NCI-H524 treated with DMSO at 0.1 percent for 48 hours (cell line): ENCODE measurements at regions not wholly inside any gene's neighbourhood (a gene's known extent, or its start where the extent isn't known, plus 50 kb on each side); places are given as distances from the start of the nearest gene placed in this dataset.

ENCODE experiments used
- DNase-seq: peaks from one replicate; lab custom pipeline; 2025; lab: John Stamatoyannopoulos, UW

DNA sequence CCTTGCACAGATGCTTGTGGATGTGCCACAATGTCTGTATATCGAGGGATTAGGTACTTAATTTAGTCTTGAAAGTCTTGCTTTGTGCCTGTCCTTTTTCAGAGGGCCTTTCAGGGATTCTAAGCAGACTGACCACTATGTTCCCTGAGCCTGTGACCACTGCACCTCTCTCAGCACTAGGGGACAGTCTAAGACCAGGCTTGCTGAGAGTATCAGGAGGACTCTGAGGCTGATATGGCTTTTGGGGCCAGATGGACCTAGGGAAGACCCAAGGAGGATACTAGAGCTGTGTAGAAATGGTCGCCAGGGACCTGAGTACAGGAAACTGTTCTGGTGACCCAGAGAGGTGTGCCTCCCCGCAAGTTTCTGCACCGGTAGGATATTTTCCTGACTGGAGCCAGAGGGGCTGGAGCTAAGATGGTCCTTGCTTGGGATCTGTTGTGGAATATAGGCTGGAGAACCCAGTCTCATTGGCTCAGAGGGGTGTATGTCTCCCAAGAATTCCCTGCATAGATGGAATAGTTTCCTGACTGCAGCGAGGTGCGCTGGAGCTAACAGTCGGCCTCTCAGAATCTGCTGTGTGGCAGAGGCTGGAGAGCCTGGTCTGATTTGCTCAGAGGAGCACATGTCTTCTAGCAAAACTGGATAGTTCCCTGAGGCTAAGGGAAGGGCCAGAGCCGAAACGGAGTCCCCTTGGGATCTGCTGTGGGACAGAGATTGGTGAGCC lies 213.2 kb upstream of the DCBLD2 start:
- DNase-seq, result no peak

GRCh38 chr3:99111235-99111634 lies 209.7 kb upstream of the DCBLD2 start:
- DNase-seq, result no peak

GRCh38 chr3:99110401-99110800 lies 208.9 kb upstream of the DCBLD2 start:
- DNase-seq, result no peak

DNA sequence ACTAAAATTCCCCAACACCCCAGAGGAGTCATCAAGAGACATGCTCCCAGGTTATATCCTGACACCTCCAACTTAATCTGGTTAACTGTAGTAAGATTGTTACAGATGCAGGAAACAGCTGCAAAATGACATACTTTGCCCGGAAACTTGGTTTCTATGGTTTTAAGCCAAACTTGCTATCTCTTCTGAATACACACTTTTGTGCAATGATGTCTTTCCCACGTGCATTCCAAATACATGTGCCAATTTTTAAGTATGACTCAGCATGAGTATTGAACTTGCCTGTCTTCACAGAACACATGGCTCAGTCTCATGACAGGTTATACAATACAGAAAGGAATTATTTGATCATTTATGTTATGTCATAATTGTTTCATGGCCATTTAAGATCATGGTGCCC lies 207.0 kb upstream of the DCBLD2 start:
- no peak for DNase-seq

GRCh38 chr3:99094606-99095005 lies 193.1 kb upstream of the DCBLD2 start:
- no peak for DNase-seq

GRCh38 chr3:99087277-99087676 lies 185.8 kb upstream of the DCBLD2 start:
- no peak for DNase-seq

DNA sequence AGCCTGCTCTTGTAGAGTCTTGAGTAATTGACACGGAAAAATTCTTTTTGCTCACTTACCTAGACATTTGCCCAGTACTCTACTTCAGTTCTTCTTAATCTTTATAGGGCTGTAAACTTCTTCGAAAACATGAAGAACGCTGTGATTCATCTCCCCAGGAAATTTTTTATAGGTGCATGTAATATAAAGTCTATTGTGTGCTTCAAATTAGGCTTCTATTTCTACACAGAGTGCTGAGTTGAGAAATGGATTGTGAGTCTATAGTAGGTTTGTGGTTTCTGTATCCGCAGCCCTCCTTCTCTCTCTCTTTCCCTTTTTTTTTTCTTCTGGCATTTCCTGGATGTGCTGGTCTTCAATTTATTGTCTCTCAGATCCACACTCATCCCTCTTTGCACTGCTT lies 183.3 kb upstream of the DCBLD2 start:
- no peak for DNase-seq

GRCh38 chr3:99084156-99084555 lies 182.7 kb upstream of the DCBLD2 start:
- no peak for DNase-seq

DNA sequence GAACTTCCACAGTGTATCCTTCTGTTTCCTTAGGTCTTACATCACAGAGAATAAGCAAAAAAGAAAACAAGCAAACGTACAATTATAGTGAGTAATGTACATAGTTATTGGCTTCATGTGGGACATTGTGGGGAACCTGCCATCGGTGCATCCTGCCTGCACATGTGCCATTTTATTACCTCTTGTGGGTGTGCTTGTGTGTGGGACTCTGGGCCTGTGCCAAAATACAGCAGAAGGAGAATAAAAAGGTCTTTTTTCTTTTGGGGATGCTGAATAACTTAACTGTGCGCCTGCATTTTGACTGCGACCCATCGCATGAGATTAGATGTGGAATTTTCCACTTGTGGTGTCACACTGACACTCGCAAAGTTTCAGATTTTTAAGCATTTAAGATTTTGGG lies 169.6 kb upstream of the DCBLD2 start:
- DNase-seq, result no peak

- no peak for DNase-seq
Measured at GRCh38 chr3:99069973-99070372, 168.5 kb upstream of the DCBLD2 start.

- DNase-seq, result no peak
Measured at GRCh38 chr3:99066863-99067262, 165.4 kb upstream of the DCBLD2 start.

- DNase-seq, result no peak
Measured at GRCh38 chr3:99049164-99049563, 147.7 kb upstream of the DCBLD2 start.

GRCh38 chr3:99041747-99042146 lies 140.3 kb upstream of the DCBLD2 start:
- DNase-seq, result no peak

GRCh38 chr3:99031778-99032177 lies 130.3 kb upstream of the DCBLD2 start:
- DNase-seq, result no peak

DNA sequence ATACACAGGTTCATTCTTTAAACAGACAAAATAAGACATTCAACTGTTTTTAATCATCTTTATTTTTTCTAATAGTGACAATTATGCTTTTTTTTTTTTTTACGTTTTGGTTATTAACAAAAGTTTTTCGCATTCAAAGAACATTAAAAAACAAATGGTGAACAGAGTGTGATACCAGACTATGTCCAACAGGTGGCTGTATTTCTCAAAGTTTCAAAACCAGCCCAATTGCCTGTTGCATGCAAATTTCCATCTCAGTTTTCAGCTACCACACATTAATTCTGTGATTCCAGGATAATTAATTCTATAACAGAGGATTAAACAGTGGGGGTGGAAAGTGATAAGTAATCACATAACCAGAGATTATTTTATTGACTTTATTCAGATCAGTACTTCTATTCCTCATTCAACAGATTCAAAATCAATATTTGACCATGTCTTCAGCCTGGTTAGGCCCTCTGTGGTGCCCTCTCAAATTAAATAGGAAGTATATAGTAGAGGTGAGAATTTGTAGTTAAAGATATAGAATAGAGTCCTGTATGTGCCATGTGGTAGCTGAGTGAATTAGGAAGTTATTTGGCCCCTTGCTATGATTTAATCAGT lies 122.2 kb upstream of the DCBLD2 start:
- DNase-seq, result no peak

DNA sequence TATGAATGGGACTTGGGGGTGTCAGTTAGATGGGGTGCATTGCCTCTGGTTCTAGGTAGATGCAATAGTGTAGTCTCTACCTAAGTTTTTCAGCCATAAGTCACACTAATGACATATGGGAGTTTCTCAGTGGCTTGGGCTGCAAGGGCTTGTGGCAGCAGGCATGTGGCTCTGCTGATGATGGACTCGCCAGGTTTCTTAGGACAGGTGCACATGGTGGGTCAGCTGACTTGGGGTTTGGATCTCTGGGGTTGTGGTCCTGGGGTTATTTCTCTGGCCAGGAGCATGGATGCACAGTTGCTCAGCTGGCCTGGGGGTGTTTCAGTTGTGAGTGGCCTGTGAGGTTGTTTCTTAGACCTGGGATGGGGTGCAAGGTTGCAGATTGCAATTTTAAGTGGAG lies 120.0 kb upstream of the DCBLD2 start:
- no peak for DNase-seq

DNA sequence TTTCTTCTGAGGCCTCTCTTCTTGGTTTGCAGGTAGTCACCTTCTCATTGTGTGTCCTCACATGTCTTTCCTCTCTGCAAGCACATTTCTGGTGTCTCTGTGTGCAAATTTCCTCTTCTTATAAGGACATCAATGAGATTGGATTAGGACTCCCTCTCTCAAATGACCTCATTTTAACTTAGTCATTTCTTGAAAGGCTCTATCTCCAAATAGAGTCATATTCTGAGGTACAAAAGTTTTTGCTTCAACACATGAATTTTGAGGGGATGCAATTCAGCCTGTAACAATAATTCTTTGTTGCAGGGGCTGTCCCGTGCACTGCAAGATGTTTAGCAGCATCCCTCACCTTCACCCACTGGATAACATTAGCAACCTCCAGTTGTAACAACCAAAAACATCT lies 115.0 kb upstream of the DCBLD2 start:
- DNase-seq, result no peak

- DNase-seq, result no peak
Measured at GRCh38 chr3:99013777-99014315, 112.4 kb upstream of the DCBLD2 start.

GRCh38 chr3:99013077-99013476 lies 111.6 kb upstream of the DCBLD2 start:
- no peak for DNase-seq

DNA sequence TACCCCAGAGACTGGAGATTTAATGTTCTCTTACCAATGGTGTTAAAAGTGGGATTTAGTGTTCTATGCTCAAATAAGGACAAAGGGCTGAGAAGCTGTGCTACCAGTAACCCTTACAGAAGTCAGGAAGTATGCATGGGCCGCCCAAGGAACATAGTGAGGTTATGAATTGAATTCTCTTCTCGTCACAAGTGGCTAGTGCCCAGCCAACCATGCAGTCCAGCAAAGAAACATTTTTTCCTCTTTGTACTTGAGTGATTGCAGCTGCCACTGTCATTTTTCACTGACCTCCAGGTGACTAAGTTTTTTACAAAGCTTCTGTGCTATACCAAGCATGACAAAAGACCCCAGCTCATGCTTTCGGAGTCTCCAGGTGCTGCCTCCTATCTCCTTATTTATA lies 110.6 kb upstream of the DCBLD2 start:
- no peak for DNase-seq

- DNase-seq, result no peak
Measured at GRCh38 chr3:99009851-99010250, 108.4 kb upstream of the DCBLD2 start.

DNA sequence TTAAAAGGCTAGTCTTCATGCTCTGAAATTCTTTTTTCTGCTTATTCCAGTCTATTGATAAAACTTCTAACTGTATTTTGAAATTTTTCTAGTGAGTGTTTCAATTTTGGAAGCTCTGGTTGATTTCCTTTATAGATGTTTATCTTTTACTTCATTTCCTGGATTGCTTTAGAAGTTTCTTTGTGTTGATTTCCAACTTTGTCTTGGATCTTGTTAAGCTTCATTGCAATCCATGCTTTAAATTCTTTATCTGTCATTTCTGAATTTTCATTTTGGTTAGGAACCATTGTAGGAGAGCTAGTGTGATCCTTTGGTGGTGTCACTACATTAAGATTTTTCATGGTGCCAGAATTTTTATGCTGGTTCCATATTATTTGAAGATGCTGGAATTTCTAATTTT lies 105.2 kb upstream of the DCBLD2 start:
- no peak for DNase-seq

GRCh38 chr3:98999675-99000074 lies 98.2 kb upstream of the DCBLD2 start:
- no peak for DNase-seq
